HG03457 (cell line): ENCODE measurements at regions not wholly inside any gene's neighbourhood (a gene's known extent, or its start where the extent isn't known, plus 50 kb on each side); places are given as distances from the start of the nearest gene placed in this dataset.
"Not testable (repeated sequence)": the region's sequence is repeated elsewhere in the genome, so short reads cannot be mapped to it uniquely, and the experiment has no call there.

ENCODE experiments used
- ATAC-seq: cut with Tn5 transposase; IDR thresholded peaks from one replicate; pipeline ENCODE4 v1.9.1; 2021; ENCODE audit warnings: moderate number of reproducible peaks; ENCODE audit not compliant: unreplicated experiment

DNA sequence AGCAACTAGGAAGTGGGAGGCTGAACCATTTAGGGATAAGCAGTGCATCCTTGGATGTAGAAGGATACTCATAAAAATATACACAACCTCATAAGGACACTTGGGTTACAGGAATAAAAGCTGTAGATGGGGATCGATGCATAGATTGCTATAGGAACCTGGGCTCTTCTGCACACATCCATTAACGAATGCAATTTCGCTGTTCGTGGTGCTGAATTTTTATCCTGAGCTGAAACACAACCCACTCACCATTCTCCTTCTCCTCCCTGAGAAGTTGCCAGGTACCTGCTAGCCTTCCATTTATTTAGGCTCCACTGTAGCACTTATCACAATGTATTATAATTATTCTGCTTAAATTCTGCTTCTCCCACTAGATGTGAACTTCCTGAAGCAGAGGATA is 320.6 kb upstream of the BRINP1 start:
- no peak for ATAC-seq

DNA sequence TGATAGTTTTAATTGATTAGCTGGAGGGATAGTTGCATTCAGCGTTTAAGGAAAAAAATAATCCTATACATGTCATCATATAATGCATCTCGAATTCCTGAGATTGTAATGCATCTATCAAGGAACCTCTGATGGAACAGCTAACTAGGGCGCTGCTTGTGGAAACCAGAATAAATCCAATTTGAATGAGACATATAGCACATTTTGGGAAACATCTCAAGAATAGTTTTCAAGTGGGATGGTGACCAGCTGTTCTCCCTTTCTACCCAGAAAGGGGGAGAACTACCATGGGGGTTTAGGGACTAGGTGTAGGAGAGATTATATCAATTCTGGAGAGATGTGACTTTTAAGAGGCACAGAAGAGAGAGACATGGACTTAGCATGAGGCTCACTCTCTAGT is 319.3 kb upstream of the BRINP1 start:
- no peak for ATAC-seq

GRCh38 chr9:119677811-119678505 is 308.7 kb upstream of the BRINP1 start:
- no peak for ATAC-seq

DNA sequence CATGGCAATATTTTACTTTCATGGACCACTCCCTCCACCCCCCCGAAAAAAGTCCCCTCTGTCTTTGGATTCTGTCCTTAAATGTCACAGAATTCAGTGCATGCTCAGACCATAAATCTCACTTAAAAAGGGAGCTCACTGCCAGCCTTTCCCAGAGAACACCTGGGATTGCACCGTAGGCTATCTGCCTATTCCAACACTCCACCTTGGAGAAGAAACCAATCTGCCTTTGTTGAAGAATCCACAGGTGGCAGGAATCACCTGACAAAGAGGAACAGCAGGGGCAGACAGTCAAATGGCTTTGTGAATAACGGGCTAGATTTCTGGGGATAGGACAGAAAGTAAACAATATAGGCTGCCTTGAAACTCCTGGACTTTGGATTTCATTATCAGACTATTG is 306.7 kb upstream of the BRINP1 start:
- ATAC-seq, result no peak

- not testable (repeated sequence) for ATAC-seq
Measured at GRCh38 chr9:119672763-119673162, 303.5 kb upstream of the BRINP1 start.

- ATAC-seq, result no peak
Measured at GRCh38 chr9:119667916-119668315, 298.7 kb upstream of the BRINP1 start.

GRCh38 chr9:119667163-119667562 is 297.9 kb upstream of the BRINP1 start:
- ATAC-seq, result no peak

DNA sequence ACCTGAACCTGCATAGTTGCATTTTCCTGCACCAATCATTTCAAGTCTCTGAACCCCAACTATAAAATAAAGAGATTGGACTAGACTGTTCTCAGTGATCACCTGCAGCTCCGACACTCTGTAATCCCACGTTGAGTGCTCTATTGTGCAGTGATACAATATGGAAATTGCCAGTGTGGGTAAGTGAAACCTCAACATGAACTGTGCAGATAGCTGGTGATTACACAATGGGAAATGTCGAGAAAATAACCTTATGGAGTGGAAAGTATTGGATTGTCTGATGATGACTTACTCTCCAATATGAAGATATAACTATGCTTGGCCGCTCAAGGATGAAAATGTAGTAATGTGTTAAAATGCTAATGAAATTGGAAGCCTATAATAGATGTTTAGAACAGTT is 293.1 kb upstream of the BRINP1 start:
- no peak for ATAC-seq

GRCh38 chr9:119652931-119653330 is 283.7 kb upstream of the BRINP1 start:
- ATAC-seq, result no peak

DNA sequence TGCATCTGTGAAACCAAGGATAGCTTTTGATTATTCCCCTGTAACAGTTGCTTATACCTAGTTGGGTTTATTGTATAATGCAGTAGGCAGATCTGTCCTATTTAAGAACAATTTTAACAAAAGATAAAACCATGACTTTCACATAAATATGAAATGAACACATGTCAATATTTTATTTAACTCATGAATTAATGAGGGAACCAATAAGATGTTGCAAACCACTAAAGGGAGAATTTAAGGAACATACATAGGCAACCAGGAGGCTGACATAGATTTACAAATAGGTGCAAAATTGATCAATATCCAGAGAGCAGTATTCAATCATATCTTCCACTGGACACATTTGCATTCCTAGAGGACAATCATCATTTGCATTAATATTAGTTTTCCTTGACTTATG is 280.0 kb upstream of the BRINP1 start:
- no peak for ATAC-seq

DNA sequence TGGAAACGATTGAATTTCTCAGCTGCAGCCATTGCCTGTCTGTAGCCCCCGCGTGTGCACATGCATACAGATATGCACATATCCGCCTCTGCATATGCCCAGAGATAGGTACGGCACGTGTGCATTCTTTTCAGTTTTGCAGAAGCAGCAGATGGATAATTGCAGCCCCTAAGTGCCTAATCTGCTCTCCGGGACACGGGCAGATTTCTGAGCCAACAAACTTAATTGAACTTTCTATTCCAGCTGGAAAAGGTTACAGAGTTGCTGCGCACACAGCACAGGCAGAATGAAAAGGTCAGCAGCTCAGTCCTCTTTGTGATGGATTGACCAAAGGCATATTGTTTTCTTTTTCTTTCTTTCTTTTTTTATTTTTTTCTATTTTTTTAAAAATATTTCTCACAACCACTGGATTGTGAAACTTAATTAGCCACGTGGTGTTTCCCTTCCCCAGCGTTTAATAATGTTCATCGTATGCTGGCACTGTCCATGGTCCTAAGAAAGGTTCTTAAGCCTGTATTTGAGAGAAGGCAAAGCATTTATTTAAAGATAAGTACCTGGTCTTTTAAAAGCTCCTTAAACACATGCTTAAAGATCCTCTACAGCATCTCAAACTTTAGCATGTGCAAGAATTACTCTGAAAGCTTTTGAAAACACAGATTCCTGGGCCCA is 270.2 kb upstream of the BRINP1 start:
- no peak for ATAC-seq

DNA sequence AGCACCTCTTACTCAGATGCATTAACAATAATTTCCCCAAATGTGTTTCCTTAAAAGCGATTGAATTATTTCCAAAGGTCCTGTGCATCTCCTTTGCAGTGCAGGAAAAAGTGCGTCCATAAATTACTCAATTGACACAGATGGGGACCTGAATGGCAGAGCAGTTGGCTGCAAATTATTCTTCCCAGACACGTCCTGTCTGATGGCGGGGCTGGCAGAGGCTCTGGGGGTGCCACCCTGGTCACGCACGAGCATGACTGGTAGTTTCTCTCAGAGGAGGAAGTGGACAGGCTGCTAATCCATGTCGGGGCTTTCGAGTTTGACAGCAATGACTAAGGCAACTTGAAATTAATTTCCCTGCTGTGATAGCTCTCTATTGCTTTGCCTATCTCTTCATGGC is 264.8 kb upstream of the BRINP1 start:
- ATAC-seq, result no peak

GRCh38 chr9:119611565-119611964 is 242.3 kb upstream of the BRINP1 start:
- no peak for ATAC-seq

GRCh38 chr9:119609277-119609971 is 240.2 kb upstream of the BRINP1 start:
- no peak for ATAC-seq

- no peak for ATAC-seq
Measured at GRCh38 chr9:119601632-119602031, 232.4 kb upstream of the BRINP1 start.

- ATAC-seq, result no peak
Measured at GRCh38 chr9:119597499-119597898, 228.3 kb upstream of the BRINP1 start.

DNA sequence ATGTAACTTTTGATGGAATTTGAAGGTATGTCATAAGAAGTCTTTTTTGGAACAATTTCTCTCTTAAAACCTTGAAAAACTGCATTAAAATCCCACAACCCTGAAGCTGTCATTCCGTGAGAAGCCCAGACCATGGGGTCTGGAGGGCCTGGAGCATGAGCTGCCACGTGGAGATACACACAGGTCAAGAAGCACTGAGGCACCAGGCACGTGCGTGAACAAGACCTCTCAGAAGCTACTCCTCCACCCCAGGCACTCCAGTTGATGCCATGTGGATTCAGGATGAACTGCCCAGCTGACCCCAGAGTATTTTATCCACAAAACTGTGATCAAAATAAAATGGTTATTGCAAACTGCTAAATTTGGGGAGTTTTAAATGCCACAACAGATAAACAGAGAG is 227.5 kb upstream of the BRINP1 start:
- ATAC-seq, result no peak

- no peak for ATAC-seq
Measured at GRCh38 chr9:119588874-119589744, 219.9 kb upstream of the BRINP1 start.

DNA sequence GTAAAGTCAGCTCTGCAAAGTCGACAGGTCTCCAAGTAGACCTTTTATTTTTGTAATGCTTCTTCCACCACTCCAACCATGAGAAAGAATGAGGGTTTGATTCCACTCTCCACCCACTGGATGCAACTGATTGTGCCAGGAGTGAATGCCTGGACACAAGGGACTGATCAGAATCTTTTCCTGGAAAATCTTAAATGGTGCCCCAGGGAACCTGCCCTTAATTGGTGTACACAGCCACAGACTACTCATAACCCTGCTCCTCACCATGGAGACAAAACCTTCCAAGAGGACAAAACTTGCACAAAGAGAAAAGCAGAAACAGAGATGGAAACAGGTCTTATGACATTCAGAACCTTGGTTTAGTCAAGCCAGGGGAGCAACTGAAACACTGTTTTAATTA is 208.6 kb upstream of the BRINP1 start:
- ATAC-seq, result no peak

- ATAC-seq, result no peak
Measured at GRCh38 chr9:119559986-119560385, 190.8 kb upstream of the BRINP1 start.

GRCh38 chr9:119559056-119559455 is 189.8 kb upstream of the BRINP1 start:
- no peak for ATAC-seq
